ENCODE measurements at regions not wholly inside any gene's neighbourhood (a gene's known extent, or its start where the extent isn't known, plus 50 kb on each side); places are given as distances from the start of the nearest gene placed in this dataset.

DNA sequence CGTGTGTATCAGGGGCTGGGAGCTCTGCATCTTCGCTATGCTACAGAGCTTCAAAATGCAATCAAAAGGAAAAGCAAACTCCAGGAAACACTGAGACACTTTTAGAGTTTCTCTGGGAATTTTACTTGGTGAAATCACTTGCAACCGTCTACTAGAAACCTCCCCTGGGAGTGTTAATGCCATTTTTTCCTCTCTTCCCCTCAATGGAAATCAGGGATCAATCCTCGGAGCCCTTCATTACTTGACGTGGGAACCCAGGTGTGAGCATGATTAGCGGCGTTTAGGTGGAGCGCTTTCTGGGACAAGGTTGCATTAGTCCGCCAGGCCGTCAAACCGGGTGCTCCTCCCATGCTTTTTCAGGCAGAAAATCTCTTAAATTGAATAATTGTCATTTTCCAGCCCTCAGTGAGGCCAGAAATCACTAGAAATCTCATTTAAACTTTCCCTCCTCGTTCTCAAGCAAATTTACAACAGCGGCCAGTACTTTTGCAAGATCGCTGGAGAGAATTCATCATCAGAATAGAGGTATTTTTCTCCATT, 191.3 kb downstream of the IRX1 start:
- Histone ChIP-seq H2AFZ (peak overlapping the region; percentile 35; the same call in 1 of the 2 replicates), H3K79me2 (replicated peaks; ENCODE audit: insufficient read depth) (no peaks in the 10 kb centered on the region), H3K9me2 (ENCODE audit: insufficient read depth) (no peaks in the 10 kb centered on the region), H3F3A (replicated peaks; ENCODE audit: low read depth) (0 out of 2 replicates have a peak, but pooled peaks cover 8% of the 10 kb centered on the region), H3K4me2 (peak overlapping the region; percentile 71), H3K27me3 (ENCODE audit: insufficient read depth) (no peaks in the 10 kb centered on the region), H4K20me1 (replicated peaks; ENCODE audit: insufficient read depth) (no peaks in the 10 kb centered on the region), H3K36me3 (ENCODE audit: insufficient read depth) (no peaks in the 10 kb centered on the region), H3K4me1 (ENCODE audit: insufficient read depth) (peaks cover 35% of the 10 kb centered on the region), H3K4me3 (peak overlapping the region; percentile 36; the same call in 1 of the 2 replicates), H3K27ac (ENCODE audit: low read depth) (peak overlapping the region; percentile 45)
- Mint-ChIP-seq H3K4me3 (no peak overlapping the region), H3K4me1 (peaks cover 11% of the 10 kb centered on the region), H3K27ac (peak overlapping the region; percentile 49; the same call in 1 of the 2 replicates), H3K27me3 (ENCODE audit: insufficient read depth, low read depth, poor library complexity) (peaks cover 4% of the 10 kb centered on the region), H3K36me3 (ENCODE audit: low read depth) (peaks cover 5% of the 10 kb centered on the region; the same call in 2 of the 3 replicates), H3K9me3 (no peaks in the 10 kb centered on the region; the same call in 2 of the 3 replicates)
- TF ChIP-seq ZNF331 (CRISPR knock-in tag; IDR thresholded peaks at IDR 0.05; ENCODE audit: low read depth), result no peak
- TF ChIP-seq EZH2 (IDR thresholded peaks at IDR 0.05; ENCODE audit: low read depth, unreplicated experiment), result no peak
- no peak for TF ChIP-seq CREB1 (CRISPR knock-in tag; IDR thresholded peaks at IDR 0.05; ENCODE audit: low read depth)
- TF ChIP-seq, protein P1, sequence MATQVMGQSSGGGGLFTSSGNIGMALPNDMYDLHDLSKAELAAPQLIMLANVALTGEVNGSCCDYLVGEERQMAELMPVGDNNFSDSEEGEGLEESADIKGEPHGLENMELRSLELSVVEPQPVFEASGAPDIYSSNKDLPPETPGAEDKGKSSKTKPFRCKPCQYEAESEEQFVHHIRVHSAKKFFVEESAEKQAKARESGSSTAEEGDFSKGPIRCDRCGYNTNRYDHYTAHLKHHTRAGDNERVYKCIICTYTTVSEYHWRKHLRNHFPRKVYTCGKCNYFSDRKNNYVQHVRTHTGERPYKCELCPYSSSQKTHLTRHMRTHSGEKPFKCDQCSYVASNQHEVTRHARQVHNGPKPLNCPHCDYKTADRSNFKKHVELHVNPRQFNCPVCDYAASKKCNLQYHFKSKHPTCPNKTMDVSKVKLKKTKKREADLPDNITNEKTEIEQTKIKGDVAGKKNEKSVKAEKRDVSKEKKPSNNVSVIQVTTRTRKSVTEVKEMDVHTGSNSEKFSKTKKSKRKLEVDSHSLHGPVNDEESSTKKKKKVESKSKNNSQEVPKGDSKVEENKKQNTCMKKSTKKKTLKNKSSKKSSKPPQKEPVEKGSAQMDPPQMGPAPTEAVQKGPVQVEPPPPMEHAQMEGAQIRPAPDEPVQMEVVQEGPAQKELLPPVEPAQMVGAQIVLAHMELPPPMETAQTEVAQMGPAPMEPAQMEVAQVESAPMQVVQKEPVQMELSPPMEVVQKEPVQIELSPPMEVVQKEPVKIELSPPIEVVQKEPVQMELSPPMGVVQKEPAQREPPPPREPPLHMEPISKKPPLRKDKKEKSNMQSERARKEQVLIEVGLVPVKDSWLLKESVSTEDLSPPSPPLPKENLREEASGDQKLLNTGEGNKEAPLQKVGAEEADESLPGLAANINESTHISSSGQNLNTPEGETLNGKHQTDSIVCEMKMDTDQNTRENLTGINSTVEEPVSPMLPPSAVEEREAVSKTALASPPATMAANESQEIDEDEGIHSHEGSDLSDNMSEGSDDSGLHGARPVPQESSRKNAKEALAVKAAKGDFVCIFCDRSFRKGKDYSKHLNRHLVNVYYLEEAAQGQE (IDR thresholded peaks at IDR 0.05; ENCODE audit: unreplicated experiment), result no peak
- no peak for TF ChIP-seq JUNB (IDR thresholded peaks at IDR 0.05; ENCODE audit: unreplicated experiment)
- TF ChIP-seq, protein P2, sequence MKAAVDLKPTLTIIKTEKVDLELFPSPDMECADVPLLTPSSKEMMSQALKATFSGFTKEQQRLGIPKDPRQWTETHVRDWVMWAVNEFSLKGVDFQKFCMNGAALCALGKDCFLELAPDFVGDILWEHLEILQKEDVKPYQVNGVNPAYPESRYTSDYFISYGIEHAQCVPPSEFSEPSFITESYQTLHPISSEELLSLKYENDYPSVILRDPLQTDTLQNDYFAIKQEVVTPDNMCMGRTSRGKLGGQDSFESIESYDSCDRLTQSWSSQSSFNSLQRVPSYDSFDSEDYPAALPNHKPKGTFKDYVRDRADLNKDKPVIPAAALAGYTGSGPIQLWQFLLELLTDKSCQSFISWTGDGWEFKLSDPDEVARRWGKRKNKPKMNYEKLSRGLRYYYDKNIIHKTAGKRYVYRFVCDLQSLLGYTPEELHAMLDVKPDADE (IDR thresholded peaks at IDR 0.05), result no peak
- TF ChIP-seq, protein P3, sequence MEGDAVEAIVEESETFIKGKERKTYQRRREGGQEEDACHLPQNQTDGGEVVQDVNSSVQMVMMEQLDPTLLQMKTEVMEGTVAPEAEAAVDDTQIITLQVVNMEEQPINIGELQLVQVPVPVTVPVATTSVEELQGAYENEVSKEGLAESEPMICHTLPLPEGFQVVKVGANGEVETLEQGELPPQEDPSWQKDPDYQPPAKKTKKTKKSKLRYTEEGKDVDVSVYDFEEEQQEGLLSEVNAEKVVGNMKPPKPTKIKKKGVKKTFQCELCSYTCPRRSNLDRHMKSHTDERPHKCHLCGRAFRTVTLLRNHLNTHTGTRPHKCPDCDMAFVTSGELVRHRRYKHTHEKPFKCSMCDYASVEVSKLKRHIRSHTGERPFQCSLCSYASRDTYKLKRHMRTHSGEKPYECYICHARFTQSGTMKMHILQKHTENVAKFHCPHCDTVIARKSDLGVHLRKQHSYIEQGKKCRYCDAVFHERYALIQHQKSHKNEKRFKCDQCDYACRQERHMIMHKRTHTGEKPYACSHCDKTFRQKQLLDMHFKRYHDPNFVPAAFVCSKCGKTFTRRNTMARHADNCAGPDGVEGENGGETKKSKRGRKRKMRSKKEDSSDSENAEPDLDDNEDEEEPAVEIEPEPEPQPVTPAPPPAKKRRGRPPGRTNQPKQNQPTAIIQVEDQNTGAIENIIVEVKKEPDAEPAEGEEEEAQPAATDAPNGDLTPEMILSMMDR (conservative IDR thresholded peaks at IDR 0.05; ENCODE audit: low read depth in 2 of 2), result no peak
- no peak for TF ChIP-seq POLR2AphosphoS5 (IDR thresholded peaks at IDR 0.05; ENCODE audit: low read depth)
- TF ChIP-seq NANOG (IDR thresholded peaks at IDR 0.05; ENCODE audit: borderline replicate concordance), result no peak
- TF ChIP-seq ZNF114 (CRISPR knock-in tag; IDR thresholded peaks at IDR 0.05), result no peak
- TF ChIP-seq STAT1 (IDR thresholded peaks at IDR 0.05; ENCODE audit: unreplicated experiment), result no peak
- TF ChIP-seq, protein P4, sequence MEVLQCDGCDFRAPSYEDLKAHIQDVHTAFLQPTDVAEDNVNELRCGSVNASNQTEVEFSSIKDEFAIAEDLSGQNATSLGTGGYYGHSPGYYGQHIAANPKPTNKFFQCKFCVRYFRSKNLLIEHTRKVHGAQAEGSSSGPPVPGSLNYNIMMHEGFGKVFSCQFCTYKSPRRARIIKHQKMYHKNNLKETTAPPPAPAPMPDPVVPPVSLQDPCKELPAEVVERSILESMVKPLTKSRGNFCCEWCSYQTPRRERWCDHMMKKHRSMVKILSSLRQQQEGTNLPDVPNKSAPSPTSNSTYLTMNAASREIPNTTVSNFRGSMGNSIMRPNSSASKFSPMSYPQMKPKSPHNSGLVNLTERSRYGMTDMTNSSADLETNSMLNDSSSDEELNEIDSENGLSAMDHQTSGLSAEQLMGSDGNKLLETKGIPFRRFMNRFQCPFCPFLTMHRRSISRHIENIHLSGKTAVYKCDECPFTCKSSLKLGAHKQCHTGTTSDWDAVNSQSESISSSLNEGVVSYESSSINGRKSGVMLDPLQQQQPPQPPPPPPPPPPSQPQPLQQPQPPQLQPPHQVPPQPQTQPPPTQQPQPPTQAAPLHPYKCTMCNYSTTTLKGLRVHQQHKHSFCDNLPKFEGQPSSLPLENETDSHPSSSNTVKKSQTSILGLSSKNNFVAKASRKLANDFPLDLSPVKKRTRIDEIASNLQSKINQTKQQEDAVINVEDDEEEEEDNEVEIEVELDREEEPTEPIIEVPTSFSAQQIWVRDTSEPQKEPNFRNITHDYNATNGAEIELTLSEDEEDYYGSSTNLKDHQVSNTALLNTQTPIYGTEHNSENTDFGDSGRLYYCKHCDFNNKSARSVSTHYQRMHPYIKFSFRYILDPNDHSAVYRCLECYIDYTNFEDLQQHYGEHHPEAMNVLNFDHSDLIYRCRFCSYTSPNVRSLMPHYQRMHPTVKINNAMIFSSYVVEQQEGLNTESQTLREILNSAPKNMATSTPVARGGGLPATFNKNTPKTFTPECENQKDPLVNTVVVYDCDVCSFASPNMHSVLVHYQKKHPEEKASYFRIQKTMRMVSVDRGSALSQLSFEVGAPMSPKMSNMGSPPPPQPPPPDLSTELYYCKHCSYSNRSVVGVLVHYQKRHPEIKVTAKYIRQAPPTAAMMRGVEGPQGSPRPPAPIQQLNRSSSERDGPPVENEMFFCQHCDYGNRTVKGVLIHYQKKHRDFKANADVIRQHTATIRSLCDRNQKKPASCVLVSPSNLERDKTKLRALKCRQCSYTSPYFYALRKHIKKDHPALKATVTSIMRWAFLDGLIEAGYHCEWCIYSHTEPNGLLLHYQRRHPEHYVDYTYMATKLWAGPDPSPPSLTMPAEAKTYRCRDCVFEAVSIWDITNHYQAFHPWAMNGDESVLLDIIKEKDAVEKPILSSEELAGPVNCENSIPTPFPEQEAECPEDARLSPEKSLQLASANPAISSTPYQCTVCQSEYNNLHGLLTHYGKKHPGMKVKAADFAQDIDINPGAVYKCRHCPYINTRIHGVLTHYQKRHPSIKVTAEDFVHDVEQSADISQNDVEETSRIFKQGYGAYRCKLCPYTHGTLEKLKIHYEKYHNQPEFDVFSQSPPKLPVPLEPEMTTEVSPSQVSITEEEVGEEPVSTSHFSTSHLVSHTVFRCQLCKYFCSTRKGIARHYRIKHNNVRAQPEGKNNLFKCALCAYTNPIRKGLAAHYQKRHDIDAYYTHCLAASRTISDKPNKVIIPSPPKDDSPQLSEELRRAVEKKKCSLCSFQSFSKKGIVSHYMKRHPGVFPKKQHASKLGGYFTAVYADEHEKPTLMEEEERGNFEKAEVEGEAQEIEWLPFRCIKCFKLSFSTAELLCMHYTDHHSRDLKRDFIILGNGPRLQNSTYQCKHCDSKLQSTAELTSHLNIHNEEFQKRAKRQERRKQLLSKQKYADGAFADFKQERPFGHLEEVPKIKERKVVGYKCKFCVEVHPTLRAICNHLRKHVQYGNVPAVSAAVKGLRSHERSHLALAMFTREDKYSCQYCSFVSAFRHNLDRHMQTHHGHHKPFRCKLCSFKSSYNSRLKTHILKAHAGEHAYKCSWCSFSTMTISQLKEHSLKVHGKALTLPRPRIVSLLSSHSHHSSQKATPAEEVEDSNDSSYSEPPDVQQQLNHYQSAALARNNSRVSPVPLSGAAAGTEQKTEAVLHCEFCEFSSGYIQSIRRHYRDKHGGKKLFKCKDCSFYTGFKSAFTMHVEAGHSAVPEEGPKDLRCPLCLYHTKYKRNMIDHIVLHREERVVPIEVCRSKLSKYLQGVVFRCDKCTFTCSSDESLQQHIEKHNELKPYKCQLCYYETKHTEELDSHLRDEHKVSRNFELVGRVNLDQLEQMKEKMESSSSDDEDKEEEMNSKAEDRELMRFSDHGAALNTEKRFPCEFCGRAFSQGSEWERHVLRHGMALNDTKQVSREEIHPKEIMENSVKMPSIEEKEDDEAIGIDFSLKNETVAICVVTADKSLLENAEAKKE (CRISPR knock-in tag; IDR thresholded peaks at IDR 0.05), result no peak
- TF ChIP-seq EZH2phosphoT487 (IDR thresholded peaks at IDR 0.05; ENCODE audit: unreplicated experiment), result no peak
- ATAC-seq, result peak; percentile 49
- DNase-seq (ENCODE audit: low spot score), result peak; percentile 33

Measured in GM23338 (cell line).